SK-N-SH (cell line): ENCODE measurements at regions not wholly inside any gene's neighbourhood (a gene's known extent, or its start where the extent isn't known, plus 50 kb on each side); places are given as distances from the start of the nearest gene placed in this dataset.

Experiments used
- FOSL2 ChIP-seq: IDR thresholded peaks from 2 replicates; pipeline ENCODE4 v1.4.0; 2012; ENCODE audit warnings: low read depth, mild to moderate bottlenecking, moderate library complexity, borderline replicate concordance
- GABPA ChIP-seq: IDR thresholded peaks from 2 replicates; pipeline ENCODE4 v1.4.0; 2012; ENCODE audit warnings: low read depth, mild to moderate bottlenecking
- SIN3A ChIP-seq: IDR thresholded peaks from 2 replicates; pipeline ENCODE4 v1.6.1; 2012; ENCODE audit warnings: low read depth, mild to moderate bottlenecking, low read length, moderate library complexity, borderline replicate concordance
- TCF12 ChIP-seq: IDR thresholded peaks from 2 replicates; pipeline ENCODE4 v1.4.0; 2012
- TF ChIP-seq, protein P1 (sequence below): IDR thresholded peaks from 2 replicates; pipeline ENCODE4 v1.4.0; 2012; ENCODE audit warnings: low read depth
- TF ChIP-seq, protein P2 (sequence below): IDR thresholded peaks from 2 replicates; pipeline ENCODE4 v1.6.1; 2012; ENCODE audit warnings: mild to moderate bottlenecking, low read depth, low read length, moderate library complexity
- TF ChIP-seq, protein P3 (sequence below): fragments of 150-350 bp; IDR thresholded peaks from 2 replicates; pipeline ENCODE4 v1.6.1; 2016; ENCODE audit warnings: mild to moderate bottlenecking, low read depth, low read length

DNA sequence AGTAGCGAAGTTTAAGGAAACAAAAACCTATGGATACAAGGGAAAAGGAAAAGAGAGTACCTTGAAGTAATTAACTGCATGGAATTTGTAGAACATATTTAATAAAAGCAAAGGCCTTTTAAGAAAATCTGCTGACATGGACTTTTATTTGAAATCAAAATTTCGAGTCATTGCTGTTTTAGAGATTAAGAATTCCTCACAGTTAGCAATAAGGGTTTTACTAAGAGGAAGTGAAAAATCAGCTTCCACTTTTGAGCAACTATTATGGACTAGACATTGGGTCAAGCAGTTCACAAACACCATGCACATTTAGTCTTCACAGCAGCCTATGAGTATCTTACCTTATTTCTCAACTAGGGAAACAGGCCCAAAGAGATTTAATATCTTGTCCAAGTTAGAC lies 876.3 kb downstream of the BCL11A start:
- no peak for TF ChIP-seq FOSL2
- TF ChIP-seq, protein P1, sequence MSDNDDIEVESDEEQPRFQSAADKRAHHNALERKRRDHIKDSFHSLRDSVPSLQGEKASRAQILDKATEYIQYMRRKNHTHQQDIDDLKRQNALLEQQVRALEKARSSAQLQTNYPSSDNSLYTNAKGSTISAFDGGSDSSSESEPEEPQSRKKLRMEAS = no peak
- no peak for TF ChIP-seq SIN3A
- no peak for TF ChIP-seq GABPA
- TF ChIP-seq, protein P2, sequence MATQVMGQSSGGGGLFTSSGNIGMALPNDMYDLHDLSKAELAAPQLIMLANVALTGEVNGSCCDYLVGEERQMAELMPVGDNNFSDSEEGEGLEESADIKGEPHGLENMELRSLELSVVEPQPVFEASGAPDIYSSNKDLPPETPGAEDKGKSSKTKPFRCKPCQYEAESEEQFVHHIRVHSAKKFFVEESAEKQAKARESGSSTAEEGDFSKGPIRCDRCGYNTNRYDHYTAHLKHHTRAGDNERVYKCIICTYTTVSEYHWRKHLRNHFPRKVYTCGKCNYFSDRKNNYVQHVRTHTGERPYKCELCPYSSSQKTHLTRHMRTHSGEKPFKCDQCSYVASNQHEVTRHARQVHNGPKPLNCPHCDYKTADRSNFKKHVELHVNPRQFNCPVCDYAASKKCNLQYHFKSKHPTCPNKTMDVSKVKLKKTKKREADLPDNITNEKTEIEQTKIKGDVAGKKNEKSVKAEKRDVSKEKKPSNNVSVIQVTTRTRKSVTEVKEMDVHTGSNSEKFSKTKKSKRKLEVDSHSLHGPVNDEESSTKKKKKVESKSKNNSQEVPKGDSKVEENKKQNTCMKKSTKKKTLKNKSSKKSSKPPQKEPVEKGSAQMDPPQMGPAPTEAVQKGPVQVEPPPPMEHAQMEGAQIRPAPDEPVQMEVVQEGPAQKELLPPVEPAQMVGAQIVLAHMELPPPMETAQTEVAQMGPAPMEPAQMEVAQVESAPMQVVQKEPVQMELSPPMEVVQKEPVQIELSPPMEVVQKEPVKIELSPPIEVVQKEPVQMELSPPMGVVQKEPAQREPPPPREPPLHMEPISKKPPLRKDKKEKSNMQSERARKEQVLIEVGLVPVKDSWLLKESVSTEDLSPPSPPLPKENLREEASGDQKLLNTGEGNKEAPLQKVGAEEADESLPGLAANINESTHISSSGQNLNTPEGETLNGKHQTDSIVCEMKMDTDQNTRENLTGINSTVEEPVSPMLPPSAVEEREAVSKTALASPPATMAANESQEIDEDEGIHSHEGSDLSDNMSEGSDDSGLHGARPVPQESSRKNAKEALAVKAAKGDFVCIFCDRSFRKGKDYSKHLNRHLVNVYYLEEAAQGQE = no peak
- TF ChIP-seq, protein P3, sequence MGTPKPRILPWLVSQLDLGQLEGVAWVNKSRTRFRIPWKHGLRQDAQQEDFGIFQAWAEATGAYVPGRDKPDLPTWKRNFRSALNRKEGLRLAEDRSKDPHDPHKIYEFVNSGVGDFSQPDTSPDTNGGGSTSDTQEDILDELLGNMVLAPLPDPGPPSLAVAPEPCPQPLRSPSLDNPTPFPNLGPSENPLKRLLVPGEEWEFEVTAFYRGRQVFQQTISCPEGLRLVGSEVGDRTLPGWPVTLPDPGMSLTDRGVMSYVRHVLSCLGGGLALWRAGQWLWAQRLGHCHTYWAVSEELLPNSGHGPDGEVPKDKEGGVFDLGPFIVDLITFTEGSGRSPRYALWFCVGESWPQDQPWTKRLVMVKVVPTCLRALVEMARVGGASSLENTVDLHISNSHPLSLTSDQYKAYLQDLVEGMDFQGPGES = no peak
- TF ChIP-seq TCF12 = no peak
